GM21360 (cell line): ENCODE measurements at regions not wholly inside any gene's neighbourhood (a gene's known extent, or its start where the extent isn't known, plus 50 kb on each side); places are given as distances from the start of the nearest gene placed in this dataset.
"Not testable (repeated sequence)": the region's sequence is repeated elsewhere in the genome, so short reads cannot be mapped to it uniquely, and the experiment has no call there.

Source experiments
- ATAC-seq: cut with Tn5 transposase; IDR thresholded peaks from one replicate; pipeline ENCODE4 v1.9.1; 2021; ENCODE audit warnings: mild to moderate bottlenecking, moderate library complexity; ENCODE audit not compliant: unreplicated experiment

DNA sequence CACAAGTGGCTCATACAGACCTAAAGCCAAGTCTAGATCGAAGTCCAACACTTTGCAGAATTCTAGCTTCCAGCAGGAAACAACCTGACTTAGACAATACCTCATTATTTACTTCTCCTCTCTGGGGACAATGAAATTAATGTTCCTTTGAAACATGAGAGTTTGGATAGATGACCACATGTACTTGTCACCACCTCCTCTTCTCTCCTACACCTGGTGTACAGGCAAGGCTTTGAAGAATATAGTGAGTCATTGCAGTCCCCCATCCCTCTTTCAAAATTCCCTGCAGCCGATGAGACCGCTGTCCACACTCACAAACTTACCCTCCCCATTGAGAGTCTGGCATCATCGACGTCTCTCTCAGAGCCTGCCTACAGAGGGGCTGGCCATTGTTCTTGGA lies 189.0 kb upstream of the HES1 start:
- no peak for ATAC-seq

GRCh38 chr3:193947596-193947995 lies 188.4 kb upstream of the HES1 start:
- no peak for ATAC-seq

DNA sequence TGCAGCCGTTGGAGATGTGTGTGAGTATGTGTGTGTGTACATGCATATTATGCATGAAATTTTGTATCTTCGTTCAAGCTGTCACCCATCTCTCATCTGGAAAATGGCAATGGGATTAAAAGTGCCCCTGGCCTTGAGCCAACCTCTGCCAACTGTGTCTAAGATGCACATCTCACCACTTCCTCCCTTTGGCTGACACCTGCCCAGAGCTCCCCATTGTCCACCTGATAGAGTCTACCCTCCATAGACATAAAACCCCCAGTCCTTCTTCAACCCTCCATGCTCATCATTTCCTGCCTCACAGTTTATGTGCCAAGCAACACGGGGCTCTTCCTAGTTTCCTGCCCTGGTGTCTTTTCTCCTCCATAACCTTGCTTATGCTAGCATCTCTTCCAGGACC lies 187.5 kb upstream of the HES1 start:
- no peak for ATAC-seq

DNA sequence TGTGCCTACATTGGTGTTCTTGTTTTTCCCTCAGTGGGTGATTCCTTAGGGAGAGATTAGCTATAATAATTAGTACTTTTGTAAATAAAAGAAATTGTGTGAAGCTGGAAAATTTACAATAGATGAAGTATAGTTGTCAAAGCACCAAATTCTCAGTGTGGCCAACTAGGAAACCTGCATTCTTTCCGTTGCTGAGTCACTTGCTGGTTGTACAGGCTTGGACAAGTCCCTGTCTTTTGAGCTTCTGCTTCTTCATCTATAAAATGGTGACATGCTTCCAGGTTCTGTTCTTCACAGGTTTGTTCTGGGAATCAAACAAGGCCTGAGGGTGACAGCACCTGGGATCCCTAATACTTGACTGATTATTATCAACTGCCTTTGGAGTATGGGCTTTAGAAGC lies 184.1 kb upstream of the HES1 start:
- ATAC-seq, result no peak

GRCh38 chr3:193954752-193955151 lies 181.2 kb upstream of the HES1 start:
- no peak for ATAC-seq

DNA sequence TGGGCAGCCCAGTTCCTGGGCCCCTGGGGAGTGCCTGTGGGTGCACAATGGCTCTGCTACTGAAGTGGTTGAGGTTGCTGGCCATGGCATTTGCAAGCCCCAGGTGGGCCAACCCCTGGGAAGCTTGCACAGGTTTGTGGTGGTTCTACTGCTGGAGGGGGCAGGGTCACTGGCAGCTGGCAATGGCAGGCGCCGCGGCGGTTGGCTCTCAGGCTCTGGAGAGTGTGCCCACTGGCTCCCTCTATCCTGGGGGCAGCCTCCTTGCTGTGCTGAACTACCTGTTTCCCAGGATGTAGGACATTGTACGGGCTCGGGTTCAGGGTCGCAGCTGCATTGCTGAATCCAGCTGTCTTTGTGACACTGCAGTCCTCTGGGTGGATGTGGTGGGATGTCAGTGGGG lies 180.2 kb upstream of the HES1 start:
- ATAC-seq, result no peak

- no peak for ATAC-seq
Observed at GRCh38 chr3:193959861-193960260, 176.1 kb upstream of the HES1 start.

DNA sequence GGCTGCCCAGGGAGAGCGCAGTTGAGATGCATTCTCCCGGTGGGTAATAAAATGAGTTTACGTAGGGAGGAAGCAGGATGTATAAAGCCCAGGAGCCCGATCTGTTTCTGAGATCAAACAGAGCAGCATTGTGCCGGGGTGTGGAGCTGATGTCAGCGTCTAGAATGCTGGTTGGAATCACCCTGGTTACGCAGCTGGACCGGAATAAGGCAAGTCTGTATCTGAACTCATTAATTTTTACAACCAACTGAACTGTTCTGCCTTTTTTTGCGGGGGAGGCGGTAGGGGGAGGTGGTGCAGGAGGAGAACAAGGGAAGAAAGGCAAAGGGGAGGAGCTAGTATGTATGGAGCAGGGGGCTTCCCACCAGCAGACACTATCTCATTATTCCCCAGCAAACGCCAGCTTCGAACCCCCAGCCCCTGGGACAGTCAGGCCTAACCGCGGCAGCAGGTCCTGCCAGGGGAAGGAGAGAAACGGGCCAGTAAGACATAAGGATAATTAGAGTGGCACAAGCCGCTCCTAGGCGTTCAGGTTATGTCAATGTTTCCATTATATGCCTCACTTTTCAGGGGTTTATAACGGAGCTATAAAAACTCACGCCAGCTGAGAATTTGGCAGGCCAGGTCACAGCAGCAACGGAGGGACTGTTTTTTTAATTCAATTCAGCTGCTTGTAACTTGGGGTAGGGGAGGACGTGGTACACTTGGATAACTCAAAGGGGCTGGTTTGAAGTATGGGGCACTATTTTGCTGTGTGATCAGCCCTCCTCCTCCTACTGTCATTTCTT lies 175.3 kb upstream of the HES1 start:
- ATAC-seq, result no peak

GRCh38 chr3:193962986-193963685 lies 172.8 kb upstream of the HES1 start:
- ATAC-seq, result no peak

DNA sequence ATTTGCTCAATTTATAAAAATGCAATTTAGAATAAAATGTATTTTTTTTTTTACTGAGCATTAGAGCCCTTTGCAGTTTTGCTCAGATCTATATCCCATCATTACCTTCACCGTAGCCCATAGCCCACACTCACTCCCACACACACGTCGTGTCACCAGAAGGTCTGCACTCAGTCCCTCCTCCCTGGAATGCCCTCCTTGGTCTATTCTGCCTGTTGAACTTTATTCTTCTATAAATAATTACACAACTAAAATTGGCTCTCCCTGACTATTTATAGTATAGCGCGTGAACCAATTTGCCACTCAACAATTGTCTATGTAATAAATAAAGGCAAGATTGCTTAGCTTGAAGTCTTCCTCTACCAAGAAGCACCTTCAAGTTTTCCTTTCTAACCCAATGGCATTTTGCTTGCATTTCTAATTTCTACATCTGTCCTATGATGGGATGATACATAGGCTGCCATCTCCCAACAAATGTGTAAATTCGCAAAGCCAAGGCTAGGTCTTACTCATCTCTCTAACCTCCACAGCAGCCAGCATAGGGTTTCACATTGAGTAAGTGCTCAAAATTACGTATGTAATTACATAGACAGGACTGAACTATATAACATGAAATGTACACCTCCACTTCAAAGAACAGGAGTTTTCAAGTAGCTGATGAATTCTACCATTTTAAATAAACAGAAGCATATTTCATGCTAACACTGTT lies 172.0 kb upstream of the HES1 start:
- peak; percentile 84 for ATAC-seq

DNA sequence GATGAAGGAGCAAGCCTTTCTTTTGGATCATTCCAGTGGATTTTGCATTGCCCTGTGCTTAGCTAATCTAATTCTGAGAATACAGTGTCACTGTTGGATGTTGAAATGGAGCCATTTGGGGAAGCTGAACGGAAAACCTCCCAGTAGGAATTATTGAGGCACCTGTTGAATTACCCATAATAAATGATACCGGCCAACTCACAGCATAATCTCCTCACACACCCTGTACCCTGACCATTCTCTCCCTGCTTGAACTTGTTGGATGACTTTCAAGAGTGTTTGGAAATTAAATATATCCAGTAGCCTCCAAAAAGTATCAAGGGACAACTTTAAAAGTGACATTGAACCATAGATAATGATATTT lies 171.4 kb upstream of the HES1 start:
- ATAC-seq, result no peak

- no peak for ATAC-seq
Observed at GRCh38 chr3:193968380-193968974, 167.5 kb upstream of the HES1 start.

- ATAC-seq, result not testable (repeated sequence)
Observed at GRCh38 chr3:193970131-193970772, 165.7 kb upstream of the HES1 start.

DNA sequence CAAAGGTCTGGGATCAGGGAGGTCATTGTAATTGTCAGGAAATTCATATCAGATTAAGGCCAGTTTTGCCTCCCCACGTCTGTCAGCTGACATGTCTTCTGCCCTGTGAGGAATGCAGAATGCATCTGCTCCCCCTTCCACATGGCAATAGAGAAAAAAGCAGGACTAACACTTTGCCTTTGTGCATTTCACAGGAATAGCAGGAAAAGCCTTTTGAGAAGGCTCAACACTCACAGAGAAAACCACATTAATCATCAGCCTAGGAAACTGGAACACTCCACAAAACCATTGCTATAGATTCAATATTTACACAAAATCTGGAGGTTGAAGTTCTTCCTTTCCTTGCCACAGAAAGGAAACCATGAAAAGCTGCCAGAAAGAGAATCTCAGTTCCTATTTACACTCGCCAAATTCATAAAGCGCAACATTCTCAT lies 165.2 kb upstream of the HES1 start:
- peak; percentile 19 for ATAC-seq

DNA sequence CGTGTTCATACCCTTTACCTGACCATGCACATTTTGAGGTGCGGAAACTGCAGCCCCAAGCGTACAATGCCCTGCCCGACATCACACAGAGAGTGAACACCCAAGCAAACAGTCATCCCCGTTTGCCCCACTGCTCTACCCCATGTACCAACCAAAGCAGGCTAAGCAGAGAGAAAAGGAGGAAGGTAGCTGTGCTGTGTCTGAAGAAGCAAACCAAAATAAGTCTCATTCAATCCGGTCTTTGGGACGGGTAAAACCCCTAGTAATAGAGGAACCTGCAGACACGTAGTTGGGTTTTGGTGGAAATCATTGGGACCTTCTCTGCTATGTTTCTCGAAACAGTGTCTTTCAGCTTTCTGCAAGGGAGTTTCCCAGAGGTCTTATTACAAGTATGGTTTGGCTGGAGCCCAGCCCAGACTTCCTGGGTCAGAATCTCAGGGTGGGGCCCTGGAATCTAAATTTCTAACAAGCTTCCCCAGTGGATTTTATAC lies 164.6 kb upstream of the HES1 start:
- peak; percentile 73 for ATAC-seq

GRCh38 chr3:193971966-193972365 lies 164.0 kb upstream of the HES1 start:
- no peak for ATAC-seq

DNA sequence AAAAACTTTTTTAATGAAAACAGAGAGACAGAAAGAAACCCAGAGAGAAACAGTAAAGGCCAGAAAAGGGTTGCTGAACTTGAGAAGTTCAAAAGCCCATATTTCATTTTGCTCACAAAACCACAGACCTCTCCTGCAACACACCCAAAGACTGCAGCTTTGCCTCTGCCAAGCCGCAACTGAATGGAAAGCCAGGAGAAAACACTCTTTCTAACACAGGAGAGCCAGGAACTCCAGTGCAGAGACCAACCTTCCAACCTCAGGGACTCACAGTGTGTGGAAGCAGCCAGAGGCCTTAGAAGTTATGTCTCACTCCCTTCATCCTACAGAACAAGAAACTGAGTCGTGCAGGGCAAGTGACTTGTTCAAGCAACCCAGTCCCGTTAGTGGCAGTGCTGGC lies 163.1 kb upstream of the HES1 start:
- no peak for ATAC-seq

DNA sequence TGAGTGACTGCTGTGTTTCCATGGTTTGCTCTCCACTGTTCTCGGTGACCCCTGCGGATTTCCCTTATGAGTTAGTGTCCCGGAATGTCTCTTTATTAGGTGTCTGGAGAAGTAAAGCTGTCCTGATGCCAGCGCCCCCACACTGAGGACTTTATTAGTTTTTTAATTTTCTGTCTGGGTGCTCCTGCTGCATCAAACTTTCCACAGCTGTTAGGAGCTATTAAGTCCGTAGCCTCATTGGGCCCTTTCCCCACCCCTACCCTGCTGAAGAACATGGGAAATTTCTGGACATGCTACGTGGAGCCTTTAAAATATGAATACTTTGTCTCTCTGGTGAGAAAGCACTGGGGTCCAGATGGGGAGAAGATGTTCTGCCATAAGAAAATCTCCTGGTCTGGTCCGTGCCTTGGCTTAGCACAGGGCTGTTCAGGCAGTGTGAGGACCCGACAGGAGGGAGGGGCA lies 161.7 kb upstream of the HES1 start:
- ATAC-seq, result no peak

GRCh38 chr3:193974671-193975535 lies 161.0 kb upstream of the HES1 start:
- ATAC-seq, result no peak

DNA sequence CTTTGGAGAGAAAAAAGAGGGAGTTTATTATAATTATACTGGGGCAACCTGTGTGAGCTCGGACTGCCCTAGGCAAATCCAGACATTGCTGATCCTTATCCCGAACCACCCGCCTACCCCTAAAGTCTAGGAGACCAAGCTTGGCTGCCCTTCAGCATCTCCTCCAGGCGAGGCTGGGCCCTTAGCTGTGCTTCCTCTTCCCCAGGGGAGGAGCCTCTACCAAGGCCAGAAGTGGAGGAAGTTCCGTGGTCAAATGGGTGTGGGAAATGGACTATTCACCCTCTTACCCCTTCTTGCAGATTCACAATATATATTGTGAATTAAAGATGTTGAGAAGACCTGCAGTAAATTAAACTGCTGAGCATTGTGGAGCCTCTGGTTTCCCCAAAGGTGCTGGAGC lies 158.3 kb upstream of the HES1 start:
- no peak for ATAC-seq
